ENCODE measurements at regions not wholly inside any gene's neighbourhood (a gene's known extent, or its start where the extent isn't known, plus 50 kb on each side); places are given as distances from the start of the nearest gene placed in this dataset.

GRCh38 chr1:221240690-221241089 is 361.4 kb downstream of the HLX start:
- H3K9me3 ChIP-seq (ENCODE audit: low read length) = no peaks in the 10 kb centered on the region
- H3K36me3 ChIP-seq (ENCODE audit: insufficient read depth, low read length) = no peaks in the 10 kb centered on the region
- ChIA-PET POLR2A (no interaction called here), CTCF (ENCODE audit: unreplicated experiment) (no interaction called here)
- no peak for DNase-seq (ENCODE audit: low spot score)
- no peaks in the 10 kb centered on the region for H3K79me2 ChIP-seq (ENCODE audit: insufficient read depth, low read depth, low read length)
- H2AFZ ChIP-seq (ENCODE audit: low read length) = no peak overlapping the region
- H3K27ac ChIP-seq (ENCODE audit: low read depth, low read length, poor library complexity, severe bottlenecking) = no peak overlapping the region
- no peak overlapping the region for H3K4me3 ChIP-seq (ENCODE audit: low read depth, low read length, poor library complexity, severe bottlenecking)
- no peaks in the 10 kb centered on the region for H3K4me1 ChIP-seq (ENCODE audit: insufficient read depth, low read length, poor library complexity, severe bottlenecking)
- no peak overlapping the region for H3K4me2 ChIP-seq (ENCODE audit: low read length)
- TF ChIP-seq EZH2phosphoT487 (IDR thresholded peaks at IDR 0.05; ENCODE audit: borderline replicate concordance, low read depth, low read length) (no peak), CTCF (conservative IDR thresholded peaks at IDR 0.05; ENCODE audit: low read length) (no peak)
- no peaks in the 10 kb centered on the region for H4K20me1 ChIP-seq (ENCODE audit: insufficient read depth, low read length)
- BruUV-seq (replicated peaks) = no TSS peak
- intact Hi-C loops (cut with micrococcal nuclease; ENCODE audit: unreplicated experiment) = no loop called here
- H3K9me2 ChIP-seq (ENCODE audit: insufficient read depth, low read length) = no peaks in the 10 kb centered on the region

- no peaks in the 10 kb centered on the region for H3K4me1 ChIP-seq (ENCODE audit: insufficient read depth, low read length, poor library complexity, severe bottlenecking)
- no peaks in the 10 kb centered on the region for H3K36me3 ChIP-seq (ENCODE audit: insufficient read depth, low read length)
- ChIA-PET POLR2A (no interaction called here), CTCF (ENCODE audit: unreplicated experiment) (no interaction called here)
- no peaks in the 10 kb centered on the region for H4K20me1 ChIP-seq (ENCODE audit: insufficient read depth, low read length)
- no peaks in the 10 kb centered on the region for H3K9me2 ChIP-seq (ENCODE audit: insufficient read depth, low read length)
- H3K27ac ChIP-seq (ENCODE audit: low read depth, low read length, poor library complexity, severe bottlenecking) = no peak overlapping the region
- no peak overlapping the region for H3K4me2 ChIP-seq (ENCODE audit: low read length)
- no peak overlapping the region for H2AFZ ChIP-seq (ENCODE audit: low read length)
- intact Hi-C loops (cut with micrococcal nuclease; ENCODE audit: unreplicated experiment) = no loop called here
- DNase-seq (ENCODE audit: low spot score) = no peak
- H3K4me3 ChIP-seq (ENCODE audit: low read depth, low read length, poor library complexity, severe bottlenecking) = no peak overlapping the region
- no peaks in the 10 kb centered on the region for H3K79me2 ChIP-seq (ENCODE audit: insufficient read depth, low read depth, low read length)
- TF ChIP-seq CTCF (conservative IDR thresholded peaks at IDR 0.05; ENCODE audit: low read length) (no peak), EZH2phosphoT487 (IDR thresholded peaks at IDR 0.05; ENCODE audit: borderline replicate concordance, low read depth, low read length) (no peak)
- BruUV-seq (replicated peaks) = no TSS peak
- H3K9me3 ChIP-seq (ENCODE audit: low read length) = no peaks in the 10 kb centered on the region
Measured at GRCh38 chr1:221241157-221241556, 361.9 kb downstream of the HLX start.

- no peaks in the 10 kb centered on the region for H4K20me1 ChIP-seq (ENCODE audit: insufficient read depth, low read length)
- H3K79me2 ChIP-seq (ENCODE audit: insufficient read depth, low read depth, low read length) = no peaks in the 10 kb centered on the region
- TF ChIP-seq EZH2phosphoT487 (IDR thresholded peaks at IDR 0.05; ENCODE audit: borderline replicate concordance, low read depth, low read length) = no peak
- CTCF ChIA-PET (ENCODE audit: unreplicated experiment) = no interaction called here
- H3K9me2 ChIP-seq (ENCODE audit: insufficient read depth, low read length) = no peaks in the 10 kb centered on the region
- no peak overlapping the region for H2AFZ ChIP-seq (ENCODE audit: low read length)
- no peak overlapping the region for H3K4me3 ChIP-seq (ENCODE audit: low read depth, low read length, poor library complexity, severe bottlenecking)
- no peak overlapping the region for H3K4me2 ChIP-seq (ENCODE audit: low read length)
- intact Hi-C loops (cut with micrococcal nuclease; ENCODE audit: unreplicated experiment) = no loop called here
- H3K36me3 ChIP-seq (ENCODE audit: insufficient read depth, low read length) = no peaks in the 10 kb centered on the region
- no TSS peak for BruUV-seq (replicated peaks)
- no peak overlapping the region for H3K27ac ChIP-seq (ENCODE audit: low read depth, low read length, poor library complexity, severe bottlenecking)
- no peaks in the 10 kb centered on the region for H3K4me1 ChIP-seq (ENCODE audit: insufficient read depth, low read length, poor library complexity, severe bottlenecking)
- no peak for DNase-seq (ENCODE audit: low spot score)
- H3K9me3 ChIP-seq (ENCODE audit: low read length) = no peaks in the 10 kb centered on the region
- POLR2A ChIA-PET = no interaction called here
Measured at GRCh38 chr1:221241592-221241991, 362.3 kb downstream of the HLX start.
